OCI-LY3 (cell line): ENCODE measurements at regions not wholly inside any gene's neighbourhood (a gene's known extent, or its start where the extent isn't known, plus 50 kb on each side); places are given as distances from the start of the nearest gene placed in this dataset.

Experiments
- EZH2phosphoT487 ChIP-seq: fragments of 200-600 bp; shearing (Covaris generic); IDR thresholded peaks from 2 replicates; pipeline ENCODE4 v1.6.1; 2018; ENCODE audit warnings: antibody characterized with exemption, mixed run types, low read depth
- TF ChIP-seq, protein P1 (sequence below): fragments of 200-600, 300-600 bp; sonication (generic); IDR thresholded peaks from 2 replicates; pipeline ENCODE4 v1.5.1; 2014; ENCODE audit warnings: antibody characterized with exemption, low read length, low read depth

DNA sequence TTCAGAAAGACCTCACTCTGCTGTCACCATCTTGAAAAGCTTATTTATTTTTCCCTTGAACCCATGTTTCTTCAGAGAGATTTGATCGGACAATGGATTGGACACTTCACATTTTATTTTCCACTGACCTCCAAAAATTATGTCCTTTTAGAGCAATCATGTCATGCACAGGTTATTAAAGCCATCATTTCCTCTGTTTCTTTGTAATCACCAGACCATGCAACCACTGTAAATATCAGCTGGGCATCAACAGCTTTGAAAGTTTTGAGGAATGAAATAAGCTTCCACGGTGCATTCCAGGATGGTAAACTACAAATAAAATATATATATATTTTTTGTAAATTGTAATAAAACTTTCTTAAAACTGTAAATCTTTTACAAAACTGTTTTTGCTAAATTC lies 144.1 kb upstream of the ADAMTS5 start:
- TF ChIP-seq, protein P1, sequence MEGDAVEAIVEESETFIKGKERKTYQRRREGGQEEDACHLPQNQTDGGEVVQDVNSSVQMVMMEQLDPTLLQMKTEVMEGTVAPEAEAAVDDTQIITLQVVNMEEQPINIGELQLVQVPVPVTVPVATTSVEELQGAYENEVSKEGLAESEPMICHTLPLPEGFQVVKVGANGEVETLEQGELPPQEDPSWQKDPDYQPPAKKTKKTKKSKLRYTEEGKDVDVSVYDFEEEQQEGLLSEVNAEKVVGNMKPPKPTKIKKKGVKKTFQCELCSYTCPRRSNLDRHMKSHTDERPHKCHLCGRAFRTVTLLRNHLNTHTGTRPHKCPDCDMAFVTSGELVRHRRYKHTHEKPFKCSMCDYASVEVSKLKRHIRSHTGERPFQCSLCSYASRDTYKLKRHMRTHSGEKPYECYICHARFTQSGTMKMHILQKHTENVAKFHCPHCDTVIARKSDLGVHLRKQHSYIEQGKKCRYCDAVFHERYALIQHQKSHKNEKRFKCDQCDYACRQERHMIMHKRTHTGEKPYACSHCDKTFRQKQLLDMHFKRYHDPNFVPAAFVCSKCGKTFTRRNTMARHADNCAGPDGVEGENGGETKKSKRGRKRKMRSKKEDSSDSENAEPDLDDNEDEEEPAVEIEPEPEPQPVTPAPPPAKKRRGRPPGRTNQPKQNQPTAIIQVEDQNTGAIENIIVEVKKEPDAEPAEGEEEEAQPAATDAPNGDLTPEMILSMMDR, result no peak
- no peak for TF ChIP-seq EZH2phosphoT487
